GM21423 (cell line): ENCODE measurements at regions not wholly inside any gene's neighbourhood (a gene's known extent, or its start where the extent isn't known, plus 50 kb on each side); places are given as distances from the start of the nearest gene placed in this dataset.

ENCODE experiments used
- ATAC-seq: cut with Tn5 transposase; IDR thresholded peaks from one replicate; pipeline ENCODE4 v1.9.1; 2021; ENCODE audit warnings: mild to moderate bottlenecking, moderate library complexity; ENCODE audit not compliant: unreplicated experiment

DNA sequence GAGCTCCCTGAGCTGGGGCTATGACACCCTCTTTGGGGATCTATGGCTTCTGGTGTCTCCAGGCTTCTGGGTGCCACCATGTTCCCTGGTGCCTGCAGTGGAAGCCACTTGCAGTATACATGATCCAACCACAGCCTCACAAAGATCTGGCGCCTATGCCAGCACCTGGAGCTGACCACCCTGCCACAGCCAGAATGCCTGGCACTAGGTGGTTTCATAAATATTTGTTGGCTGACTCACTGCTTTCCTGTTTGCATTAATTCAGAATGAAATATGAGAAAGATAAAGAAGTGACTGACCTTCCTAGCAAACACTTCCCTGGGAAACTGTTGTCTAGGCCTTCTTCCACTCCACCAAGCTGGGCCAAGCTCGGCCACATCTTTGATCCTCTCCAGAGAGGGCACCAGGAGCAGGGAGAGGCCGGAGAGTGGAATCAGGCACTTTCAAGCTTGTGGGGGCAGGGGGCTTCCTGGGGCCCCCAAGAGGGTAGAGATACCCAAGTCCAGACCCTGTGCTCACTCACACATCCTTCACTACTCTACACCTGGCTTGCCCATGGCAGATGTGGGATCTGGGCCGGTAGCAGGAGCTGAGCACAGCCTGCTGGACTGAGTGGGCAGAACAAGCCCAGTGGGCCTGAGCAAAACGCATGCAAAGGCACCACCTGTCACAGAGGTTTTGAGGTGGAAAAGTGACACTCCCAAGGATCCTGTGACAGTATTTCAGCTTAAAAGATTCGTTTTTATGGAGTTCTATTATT lies 565.7 kb downstream of the SLC4A3 start:
- no peak for ATAC-seq

DNA sequence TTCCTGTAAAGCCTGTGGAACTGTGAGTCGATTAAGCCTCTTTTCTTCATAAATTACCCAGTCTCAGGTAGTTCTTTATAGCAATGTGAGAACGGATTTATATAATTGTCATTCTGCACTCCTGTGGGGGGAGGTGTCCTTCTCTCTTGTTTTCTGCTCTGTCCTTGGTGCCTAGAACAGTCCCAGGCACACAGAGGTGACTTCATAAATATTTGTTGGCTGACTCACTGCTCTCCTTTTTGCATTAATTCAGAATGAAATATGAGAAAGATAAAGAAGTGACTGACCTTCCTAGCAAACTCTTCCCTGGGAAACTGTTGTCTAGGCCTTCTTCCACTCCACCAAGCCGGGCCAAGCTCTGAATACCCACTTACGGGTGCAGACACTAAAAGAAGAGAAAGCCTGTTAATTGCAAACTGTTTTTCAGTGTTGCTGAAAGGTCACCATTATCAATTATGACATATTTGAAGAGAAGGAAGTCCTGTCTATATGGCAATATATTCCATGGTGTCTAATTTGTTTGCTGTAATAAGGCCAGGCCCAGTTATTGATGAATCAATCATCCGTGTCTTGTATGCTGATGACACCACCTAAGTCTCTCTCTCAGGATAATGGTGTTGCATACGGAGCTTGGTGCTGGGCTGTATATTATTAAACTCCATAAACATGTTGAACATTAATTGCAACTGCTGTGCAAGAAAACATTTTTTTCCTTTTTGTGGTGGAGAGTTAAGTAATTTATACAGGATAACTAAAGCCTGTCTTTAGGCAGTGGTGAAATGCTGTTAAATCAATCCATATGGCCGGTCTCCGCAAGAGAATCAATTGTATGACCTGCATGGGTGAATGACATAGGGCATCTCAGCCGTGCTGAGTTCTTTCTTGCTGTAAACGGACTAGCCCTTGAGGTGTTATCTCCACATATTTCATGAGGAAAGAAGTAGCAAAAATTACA lies 567.5 kb downstream of the SLC4A3 start:
- no peak for ATAC-seq

DNA sequence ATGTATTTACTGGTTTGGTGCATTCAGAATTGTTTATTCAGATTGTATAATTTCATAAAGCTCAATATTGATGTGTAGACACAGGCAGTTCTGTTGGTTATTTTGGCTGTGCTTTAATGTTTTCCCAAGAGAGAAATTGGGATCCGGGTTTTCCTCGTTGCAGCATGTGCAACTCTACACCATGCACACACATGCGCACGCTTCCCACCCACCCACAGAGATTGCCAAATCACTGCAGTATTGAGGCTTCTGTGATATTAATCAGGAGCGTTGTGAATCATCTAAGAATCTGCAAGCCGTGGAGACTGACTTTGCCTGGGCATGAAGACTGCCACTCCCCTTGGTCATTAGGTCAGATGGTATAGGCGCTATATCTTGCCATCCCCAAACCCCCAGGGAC lies 571.5 kb downstream of the SLC4A3 start:
- ATAC-seq = no peak

DNA sequence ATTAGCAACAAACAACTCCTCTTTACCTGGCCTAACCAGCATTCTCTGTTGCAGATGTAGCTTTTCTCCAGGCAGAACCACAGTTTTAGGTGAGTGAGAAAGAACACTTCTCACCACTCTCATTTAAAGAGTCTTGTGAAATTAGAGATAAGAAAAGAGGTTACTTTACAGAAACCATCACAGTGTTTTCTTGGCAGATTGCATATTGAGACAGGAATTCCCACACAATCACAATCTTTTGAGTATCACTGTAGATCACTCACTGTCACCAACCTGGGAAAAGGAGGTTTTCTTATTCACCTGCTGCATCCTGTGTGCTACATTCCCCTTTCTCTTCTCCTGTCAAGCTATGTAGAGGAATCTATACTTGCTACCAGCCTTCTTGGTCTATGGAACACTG lies 574.6 kb downstream of the SLC4A3 start:
- ATAC-seq = no peak

DNA sequence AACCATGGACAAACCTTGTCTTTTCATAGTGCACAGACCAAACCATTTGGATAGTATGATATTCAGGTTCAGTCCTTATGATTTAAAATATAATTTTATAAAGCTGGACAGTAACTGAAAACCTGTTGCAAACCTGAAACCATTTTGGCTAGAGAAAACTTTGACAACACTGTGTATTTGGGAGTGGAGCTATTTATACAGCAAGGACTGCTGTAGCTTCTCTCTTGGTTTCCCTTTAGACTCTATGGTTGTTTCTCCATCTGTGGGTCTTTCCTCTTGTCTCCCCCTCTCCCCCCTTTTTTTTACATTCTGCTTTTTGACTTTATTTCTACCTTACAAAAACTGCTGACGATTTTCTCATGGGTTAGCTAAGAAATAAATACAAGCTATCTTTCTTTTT lies 581.7 kb downstream of the SLC4A3 start:
- ATAC-seq = no peak

DNA sequence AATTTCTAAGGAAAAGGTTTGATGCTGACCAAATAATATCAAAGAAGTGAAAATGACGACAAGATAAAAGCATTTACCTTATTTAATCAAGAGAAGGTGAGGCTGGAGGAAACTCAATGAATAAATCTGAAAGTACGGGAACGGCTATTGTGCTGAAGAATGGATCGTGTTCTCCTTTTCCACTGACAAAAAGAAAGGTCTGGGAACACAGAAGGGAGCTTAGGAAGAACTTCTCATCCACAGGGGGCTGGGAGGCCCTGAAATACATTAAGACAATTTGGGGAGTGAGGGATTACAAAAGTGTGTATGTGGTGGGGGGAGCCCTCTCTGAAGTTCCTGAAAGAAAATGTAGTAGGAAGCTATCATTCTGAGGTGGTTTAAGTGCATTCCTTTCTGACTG lies 582.3 kb downstream of the SLC4A3 start:
- ATAC-seq = no peak

DNA sequence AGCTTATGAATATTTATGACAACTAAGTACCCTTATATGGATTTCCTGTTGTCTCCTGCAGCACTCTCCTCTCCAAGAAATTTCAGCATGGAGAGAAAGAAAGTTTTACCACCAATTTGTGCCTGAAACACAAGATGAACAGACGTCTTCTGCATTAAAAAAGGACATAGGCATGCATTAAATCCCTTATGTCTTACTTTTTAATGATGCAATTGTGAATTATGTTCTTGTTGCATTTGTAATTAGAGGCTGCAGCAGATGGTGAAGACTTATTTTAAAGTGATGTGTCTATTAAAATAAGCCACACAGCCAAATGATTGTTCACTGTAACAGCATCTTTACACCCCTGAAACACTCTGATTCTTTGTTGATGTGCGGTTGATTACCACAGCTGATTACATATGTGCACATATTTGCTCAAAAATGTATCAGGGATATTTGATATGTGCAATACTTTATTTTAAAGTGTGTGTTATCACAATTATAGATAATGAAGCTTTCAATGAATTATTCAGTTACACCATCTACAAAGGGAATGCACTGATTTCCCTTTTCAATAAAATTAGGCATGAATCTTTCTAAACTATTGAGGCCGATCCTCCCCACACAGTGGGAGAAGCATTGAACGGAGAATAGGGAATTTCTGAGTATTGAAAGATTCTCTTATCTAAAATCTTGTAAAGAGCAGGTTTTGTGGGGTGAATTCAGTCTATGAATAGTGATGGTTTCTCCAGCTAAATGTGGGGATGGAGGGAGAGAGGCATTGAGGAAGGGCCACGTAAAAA lies 585.1 kb downstream of the SLC4A3 start:
- no peak for ATAC-seq

DNA sequence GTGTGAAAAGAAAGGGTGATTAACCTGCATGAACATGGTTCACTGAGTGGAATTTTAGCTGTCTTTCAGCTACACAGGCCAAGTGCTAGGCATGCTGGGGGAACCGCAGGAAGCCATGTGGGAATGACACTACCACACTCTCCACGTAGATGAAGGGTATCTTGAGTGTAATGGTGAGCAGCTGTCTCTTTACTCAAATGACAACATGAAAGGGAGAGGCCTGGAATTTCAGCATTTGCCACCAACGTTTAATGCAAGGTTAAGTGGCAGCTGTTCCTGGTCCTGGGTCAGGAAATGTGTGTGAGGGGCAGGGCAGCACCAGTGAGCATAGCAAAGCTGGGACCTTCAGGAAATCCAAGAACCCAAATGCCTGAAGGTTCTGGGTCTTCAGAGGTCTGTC lies 588.4 kb downstream of the SLC4A3 start:
- no peak for ATAC-seq

DNA sequence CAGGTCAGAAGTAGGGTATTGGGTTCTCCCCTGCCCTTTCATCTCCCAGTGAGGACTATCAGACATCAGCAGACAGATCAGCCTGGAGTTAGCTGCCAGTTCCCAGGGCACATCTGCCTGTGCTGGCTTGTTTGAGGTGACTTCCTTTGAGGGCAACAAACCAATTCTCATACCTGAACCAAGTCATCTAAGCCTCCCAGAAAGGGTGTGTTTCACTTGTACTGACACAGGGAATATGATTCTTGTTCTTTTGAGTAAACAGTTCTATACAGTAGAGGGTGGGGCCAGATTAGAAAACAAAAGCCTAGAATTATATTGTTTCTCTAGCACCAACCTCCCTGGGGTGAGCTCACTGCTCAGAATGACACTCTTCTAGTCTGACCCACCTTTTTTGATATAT lies 591.9 kb downstream of the SLC4A3 start:
- no peak for ATAC-seq

DNA sequence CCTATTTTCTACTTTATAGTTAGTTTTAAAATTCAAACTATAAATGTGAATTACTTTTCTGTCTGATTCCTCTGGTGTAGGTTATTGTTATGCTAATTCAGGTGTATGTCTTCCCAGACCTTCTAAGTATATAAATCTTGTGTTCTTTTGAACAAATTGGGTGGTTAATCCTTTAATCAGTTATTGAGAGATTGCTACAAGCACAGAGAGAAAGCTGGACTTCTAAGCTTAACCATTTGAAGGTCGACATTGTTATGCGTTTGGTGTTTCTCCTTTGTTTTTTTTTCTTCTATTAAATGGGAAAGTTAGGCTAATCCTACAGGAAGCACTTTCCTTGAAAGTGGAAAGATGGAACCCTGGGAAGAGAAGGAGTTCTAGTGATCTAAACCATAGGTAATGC lies 592.6 kb downstream of the SLC4A3 start:
- no peak for ATAC-seq

DNA sequence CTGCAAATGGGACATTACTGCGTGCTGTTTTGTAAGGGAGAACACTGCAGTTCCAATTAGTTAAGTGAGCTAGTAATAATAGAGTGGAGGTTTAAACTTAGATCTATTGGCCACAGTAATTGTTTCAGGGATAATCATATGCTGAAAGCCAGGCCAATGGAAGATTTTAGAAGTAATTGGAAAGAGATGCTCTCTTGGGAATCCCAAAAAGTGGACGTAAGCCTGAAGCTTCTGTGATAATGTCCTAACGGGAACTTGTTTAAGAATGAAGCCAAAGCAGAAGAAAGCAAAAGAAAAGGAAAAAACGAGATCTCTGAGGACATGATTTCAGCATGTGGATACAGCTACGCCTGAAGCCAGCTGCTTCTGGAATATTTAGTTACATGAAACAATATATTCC lies 594.6 kb downstream of the SLC4A3 start:
- ATAC-seq = no peak

DNA sequence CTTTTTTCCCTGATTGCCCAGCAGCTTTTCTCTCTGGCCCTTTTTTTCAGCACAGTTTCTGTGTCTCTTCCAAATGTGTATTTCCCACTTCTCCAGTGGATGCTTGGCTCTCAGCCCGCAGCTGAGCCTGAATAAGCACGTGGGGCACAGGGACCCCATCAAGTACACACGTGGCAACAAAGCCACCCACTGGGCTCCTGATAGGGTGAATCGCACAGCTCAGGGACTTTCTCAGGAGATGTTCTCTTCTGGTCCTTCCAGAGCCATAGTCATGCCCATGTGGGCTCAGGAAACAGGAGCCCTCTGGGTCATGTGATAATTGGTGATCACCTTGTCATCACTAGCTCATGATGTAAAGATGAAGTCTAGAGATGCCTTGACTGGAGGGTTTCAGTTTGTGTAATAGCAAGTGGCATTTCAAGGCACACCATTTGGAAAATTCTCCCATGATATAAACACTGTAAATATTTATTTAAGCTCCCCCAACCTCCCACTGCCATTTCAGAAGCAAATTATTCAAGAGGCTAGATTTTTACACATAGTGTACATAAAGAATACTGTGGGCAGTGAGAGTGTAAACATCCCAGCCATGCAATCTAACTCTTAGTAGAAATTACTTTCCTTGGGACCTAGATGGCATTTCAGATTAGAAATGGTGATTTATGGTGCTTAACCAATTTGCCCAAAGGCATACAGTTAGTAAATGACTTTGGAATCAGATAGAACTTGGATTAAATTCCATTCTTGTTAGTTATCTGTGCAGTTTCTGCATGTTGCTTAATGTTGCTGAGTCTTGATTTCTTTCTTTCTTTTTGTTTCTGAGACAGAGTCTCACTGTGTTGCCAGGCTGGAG lies 597.5 kb downstream of the SLC4A3 start:
- ATAC-seq = no peak

DNA sequence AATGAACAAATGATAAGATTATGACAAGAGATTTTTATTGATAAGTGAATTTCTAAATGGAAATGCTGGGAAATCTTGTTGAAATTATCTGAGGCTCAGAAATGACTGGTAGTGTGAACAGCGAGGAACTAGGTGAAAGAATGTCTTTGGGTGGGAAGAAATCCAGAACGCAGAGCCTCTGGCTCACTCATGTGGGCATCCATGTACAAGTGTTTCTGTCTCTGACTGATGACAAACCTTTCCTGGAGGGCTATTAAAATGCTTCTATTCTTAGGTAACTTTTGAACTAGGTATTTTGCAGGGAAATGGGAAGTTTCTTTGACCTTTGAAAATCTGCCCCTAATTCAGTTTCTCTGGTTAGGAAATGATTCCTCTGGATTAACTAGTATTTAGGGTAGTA lies 598.6 kb downstream of the SLC4A3 start:
- ATAC-seq = no peak

DNA sequence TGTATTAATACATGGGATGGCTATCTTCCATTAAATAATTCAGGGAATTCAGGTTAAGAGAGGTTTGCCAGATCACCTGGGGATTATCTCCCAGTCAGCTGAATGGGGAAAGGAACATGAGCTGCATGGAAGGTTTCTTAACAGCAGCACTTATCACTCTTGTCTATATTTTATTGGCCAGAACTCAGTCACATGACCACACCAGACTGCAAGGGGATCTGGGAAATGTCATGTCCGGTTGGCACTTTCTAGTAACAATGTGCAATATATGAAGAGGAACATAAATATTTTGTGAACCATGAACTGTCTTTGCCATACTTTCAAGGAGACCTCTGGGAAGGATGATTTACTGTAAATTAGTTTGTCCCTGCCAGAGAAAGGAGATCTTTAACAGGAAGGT lies 599.1 kb downstream of the SLC4A3 start:
- no peak for ATAC-seq

DNA sequence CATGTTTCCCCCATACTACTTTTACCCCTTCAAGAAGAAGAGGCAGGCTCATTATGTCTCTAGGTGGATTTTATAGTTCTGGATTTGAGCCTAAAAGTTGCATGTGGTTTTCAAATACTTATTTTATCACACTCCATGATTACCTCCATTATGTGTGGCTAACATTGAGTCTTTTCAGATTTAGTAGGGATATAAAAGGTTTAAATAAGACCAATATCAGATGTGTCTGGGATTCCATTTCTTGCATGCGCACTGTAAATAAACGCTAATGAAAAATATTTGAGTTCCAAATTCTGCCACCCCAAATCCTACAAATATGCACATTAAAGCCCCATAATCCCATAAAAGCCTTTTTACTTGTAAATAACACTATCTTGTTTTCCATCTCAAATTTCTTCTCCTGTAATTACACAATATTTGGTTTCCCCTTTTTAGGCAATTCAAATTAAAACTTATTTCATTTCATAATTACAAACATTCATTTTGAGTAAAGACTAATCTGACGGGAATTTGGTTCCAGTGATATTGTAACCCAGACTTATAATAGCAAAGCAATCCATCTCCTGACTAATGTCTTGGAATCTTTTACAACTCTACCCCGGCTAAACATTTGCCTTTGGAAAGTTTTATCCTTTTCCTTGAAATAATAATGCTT lies 600.0 kb downstream of the SLC4A3 start:
- no peak for ATAC-seq

DNA sequence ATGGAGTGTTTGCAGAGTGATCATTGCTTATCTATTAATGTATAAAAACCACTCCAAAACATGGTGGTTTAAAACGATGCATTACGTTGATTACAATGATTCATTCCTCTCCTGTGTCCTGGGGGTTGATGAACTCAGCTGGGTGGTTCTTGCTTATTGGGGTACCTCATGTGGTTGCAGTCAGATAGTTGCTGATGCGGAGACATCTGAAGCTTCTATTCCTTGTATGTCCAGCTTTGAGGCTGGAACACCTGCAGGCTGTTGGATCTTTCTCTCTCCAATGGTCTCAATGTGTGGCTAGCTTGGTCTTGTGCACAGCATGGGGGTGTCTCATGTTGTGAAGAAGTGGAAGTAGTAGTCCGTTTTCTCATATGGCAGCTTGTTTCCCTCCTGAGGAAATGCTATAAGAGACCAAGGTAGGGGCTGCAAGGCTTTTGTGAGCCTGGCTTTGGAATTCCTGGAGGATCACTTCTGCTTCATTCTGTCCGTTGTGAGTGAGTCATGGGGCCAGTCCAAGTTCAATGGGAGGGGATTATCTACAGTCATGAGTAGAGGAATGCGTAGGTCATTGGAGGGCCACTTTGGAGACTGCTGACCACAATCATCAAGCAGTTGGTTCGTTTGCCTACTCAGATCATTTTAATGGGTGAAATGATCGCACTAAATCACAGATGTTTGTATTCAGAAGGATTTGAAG lies 601.0 kb downstream of the SLC4A3 start:
- ATAC-seq = no peak

DNA sequence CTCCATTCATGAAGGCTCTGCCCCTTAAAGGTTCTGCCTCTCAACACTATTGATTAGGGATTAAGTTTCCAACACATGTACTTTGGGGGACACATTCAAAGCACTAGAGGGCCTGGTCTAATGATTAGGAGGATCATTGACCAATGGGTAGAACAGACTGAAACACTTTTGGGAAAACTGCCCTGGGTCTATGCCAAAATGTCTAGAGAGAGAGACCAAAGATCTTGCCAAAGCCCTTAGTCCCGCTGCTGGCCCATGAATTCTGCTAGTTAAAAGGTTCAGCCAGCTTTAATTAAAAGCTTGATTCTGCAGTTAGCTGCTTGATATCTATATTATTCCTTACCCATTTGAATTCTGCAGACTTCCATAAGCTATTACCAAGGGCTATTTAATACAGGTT lies 613.2 kb downstream of the SLC4A3 start:
- no peak for ATAC-seq

DNA sequence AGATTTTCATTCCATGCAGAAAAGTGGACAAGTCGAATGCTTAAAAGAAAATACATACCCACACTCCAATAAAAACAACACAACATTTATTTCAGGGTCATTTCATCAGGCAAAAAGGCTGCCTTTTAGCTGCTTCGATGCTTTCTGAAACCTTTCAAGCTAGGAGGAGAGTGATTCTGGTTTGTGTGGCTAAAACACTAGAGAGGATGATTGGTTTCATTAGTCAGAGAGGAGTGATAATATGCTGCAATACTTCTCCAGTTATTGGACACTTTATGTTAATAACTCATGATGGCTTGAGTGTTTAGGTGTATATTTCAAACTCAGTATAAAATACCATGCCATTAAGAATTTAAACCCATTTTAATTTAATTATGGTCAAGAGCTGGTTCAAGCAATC lies 614.0 kb downstream of the SLC4A3 start:
- ATAC-seq = no peak

DNA sequence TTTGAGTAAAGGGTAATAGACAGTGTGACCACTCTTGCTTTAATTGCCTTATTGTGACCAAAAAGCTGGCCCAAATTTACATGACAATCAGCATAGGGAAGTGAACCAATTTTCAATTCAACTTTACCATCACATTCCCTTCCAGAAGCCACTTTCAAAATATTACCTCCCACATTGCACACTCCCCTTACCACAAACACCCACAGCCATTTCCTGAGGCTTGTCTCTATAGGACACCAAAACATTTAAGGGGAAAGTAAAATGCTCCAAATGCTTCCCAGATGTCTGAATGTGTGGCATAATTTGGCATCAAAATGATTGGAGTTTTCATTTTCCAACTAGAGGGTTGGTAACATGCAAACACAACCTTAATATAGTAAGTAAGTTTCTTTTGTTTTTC lies 616.1 kb downstream of the SLC4A3 start:
- ATAC-seq = no peak
